Activated CD4-positive, alpha-beta T cell treated with anti-CD3 and anti-CD28 coated beads, Interleukin-2, amount 50 U/mL, for 16 hours (primary cell): ENCODE measurements at regions not wholly inside any gene's neighbourhood (a gene's known extent, or its start where the extent isn't known, plus 50 kb on each side); places are given as distances from the start of the nearest gene placed in this dataset.
"Not testable (repeated sequence)": the region's sequence is repeated elsewhere in the genome, so short reads cannot be mapped to it uniquely, and the experiment has no call there.

ENCODE experiments used
- DNase-seq: peaks from one replicate; pipeline ENCODE4 v3.0.0-alpha.2; 2020

- no peak for DNase-seq
Measured at GRCh38 chr14:97033556-97034081, 236.4 kb downstream of the VRK1 start.

GRCh38 chr14:97036086-97036852 is 239.1 kb downstream of the VRK1 start:
- no peak for DNase-seq

- no peak for DNase-seq
Measured at GRCh38 chr14:97039717-97040363, 242.7 kb downstream of the VRK1 start.

- no peak for DNase-seq
Measured at GRCh38 chr14:97046967-97047366, 249.8 kb downstream of the VRK1 start.

GRCh38 chr14:97052001-97052400 is 254.8 kb downstream of the VRK1 start:
- DNase-seq, result no peak

- no peak for DNase-seq
Measured at GRCh38 chr14:97053941-97054340, 256.8 kb downstream of the VRK1 start.

GRCh38 chr14:97055355-97055754 is 258.2 kb downstream of the VRK1 start:
- DNase-seq, result no peak

- DNase-seq, result no peak
Measured at GRCh38 chr14:97056086-97056485, 258.9 kb downstream of the VRK1 start.

GRCh38 chr14:97057238-97058073 is 260.3 kb downstream of the VRK1 start:
- DNase-seq, result no peak

GRCh38 chr14:97058074-97058467 is 260.9 kb downstream of the VRK1 start:
- no peak for DNase-seq

GRCh38 chr14:97058589-97058988 is 261.4 kb downstream of the VRK1 start:
- DNase-seq, result no peak

GRCh38 chr14:97061198-97061597 is 264.0 kb downstream of the VRK1 start:
- DNase-seq, result no peak

GRCh38 chr14:97061714-97062113 is 264.5 kb downstream of the VRK1 start:
- DNase-seq, result no peak

- DNase-seq, result no peak
Measured at GRCh38 chr14:97065305-97066067, 268.3 kb downstream of the VRK1 start.

- no peak for DNase-seq
Measured at GRCh38 chr14:97066068-97066899, 269.1 kb downstream of the VRK1 start.

GRCh38 chr14:97068293-97068692 is 271.1 kb downstream of the VRK1 start:
- not testable (repeated sequence) for DNase-seq

GRCh38 chr14:97070259-97070658 is 273.1 kb downstream of the VRK1 start:
- DNase-seq, result no peak

GRCh38 chr14:97071177-97071576 is 274.0 kb downstream of the VRK1 start:
- DNase-seq, result no peak

- no peak for DNase-seq
Measured at GRCh38 chr14:97073622-97074021, 276.4 kb downstream of the VRK1 start.

GRCh38 chr14:97074456-97074855 is 277.3 kb downstream of the VRK1 start:
- DNase-seq, result no peak

GRCh38 chr14:97074856-97075255 is 277.7 kb downstream of the VRK1 start:
- no peak for DNase-seq

GRCh38 chr14:97077253-97077653 is 280.1 kb downstream of the VRK1 start:
- DNase-seq, result peak; percentile 28
